Transverse colon (tissue), 4 donors: ENCODE measurements at regions not wholly inside any gene's neighbourhood (a gene's known extent, or its start where the extent isn't known, plus 50 kb on each side); places are given as distances from the start of the nearest gene placed in this dataset.

Source experiments
- CTCF ChIP-seq, 5 experiments: fragments of 200-600 bp in 3 of 5; fragments of 450-650 bp in 2 of 5; sonication (generic) in 3 of 5; IDR thresholded peaks; 1 replicate in 2 of 5; 2 replicates in 3 of 5; pipeline ENCODE4 v1.5.1; 2016 to 2017; ENCODE audit warnings: antibody characterized with exemption in 5 of 5, inconsistent platforms in 3 of 5, mild to moderate bottlenecking in 2 of 5, moderate library complexity in 1 of 5
- POLR2A ChIP-seq: fragments of 450-650 bp; IDR thresholded peaks from one replicate; pipeline ENCODE4 v1.6.1; 2016; ENCODE audit warnings: antibody characterized with exemption, mild to moderate bottlenecking, moderate library complexity
- POLR2AphosphoS5 ChIP-seq, 3 donors: sonication (generic); formaldehyde crosslinking; IDR thresholded peaks; one replicate each; pipeline ENCODE4 v1.6.1; 2016; ENCODE audit warnings: antibody characterized with exemption in 3 of 3

DNA sequence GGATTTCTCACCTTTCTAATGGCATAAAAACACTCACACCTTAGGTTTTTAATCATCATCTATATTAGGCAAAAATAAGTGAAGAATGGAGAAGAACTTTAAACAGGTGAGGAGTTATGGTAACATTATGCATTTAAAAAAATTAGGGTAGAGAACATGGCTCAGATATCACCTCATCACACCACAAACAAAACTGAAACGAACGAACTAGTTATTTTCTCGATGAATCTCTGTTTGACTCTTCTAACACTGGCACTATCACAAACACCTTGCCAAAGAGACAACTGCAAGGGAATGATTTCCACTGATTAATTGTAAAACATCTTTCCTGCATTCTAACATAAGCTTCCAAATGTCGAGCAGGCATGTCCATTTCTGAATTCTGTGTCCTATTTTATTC, 286.1 kb upstream of the GJE1 start:
- TF ChIP-seq POLR2AphosphoS5 (IDR thresholded peaks at IDR 0.05) (no peak), CTCF (IDR thresholded peaks at IDR 0.05) (no peak), POLR2A (no peak)
